ENCODE measurements at regions not wholly inside any gene's neighbourhood (a gene's known extent, or its start where the extent isn't known, plus 50 kb on each side); places are given as distances from the start of the nearest gene placed in this dataset.
"Not testable (repeated sequence)": the region's sequence is repeated elsewhere in the genome, so short reads cannot be mapped to it uniquely, and the experiment has no call there.

- TF ChIP-seq EZH2 (IDR thresholded peaks at IDR 0.05; ENCODE audit: borderline replicate concordance); CTCF (IDR thresholded peaks at IDR 0.05; ENCODE audit: poor library complexity): not testable (repeated sequence)
Observed at GRCh38 chr2:154520951-154521350, 177.5 kb upstream of the KCNJ3 start.

All from hepatocyte (in vitro differentiated cells).